ENCODE measurements at regions not wholly inside any gene's neighbourhood (a gene's known extent, or its start where the extent isn't known, plus 50 kb on each side); places are given as distances from the start of the nearest gene placed in this dataset.
A peak's percentile ranks its signal among the peaks of the same experiment; 100 is the strongest.

- Mint-ChIP-seq H3K27me3 (peaks cover 19% of the 10 kb centered on the region), H3K9me3 (no peaks in the 10 kb centered on the region), H3K27ac (no peak overlapping the region), H3K4me3 (peak overlapping the region; percentile 19), H3K4me1 (peaks cover 7% of the 10 kb centered on the region), H3K36me3 (no peaks in the 10 kb centered on the region)
- DNase-seq (ENCODE audit: low spot score in 2 of 2) (no peak), ATAC-seq (ENCODE audit: low read depth) (no peak)
These were observed 95.3 kb downstream of the SEC61G start for GRCh38 chr7:54663603-54664234.

DNA sequence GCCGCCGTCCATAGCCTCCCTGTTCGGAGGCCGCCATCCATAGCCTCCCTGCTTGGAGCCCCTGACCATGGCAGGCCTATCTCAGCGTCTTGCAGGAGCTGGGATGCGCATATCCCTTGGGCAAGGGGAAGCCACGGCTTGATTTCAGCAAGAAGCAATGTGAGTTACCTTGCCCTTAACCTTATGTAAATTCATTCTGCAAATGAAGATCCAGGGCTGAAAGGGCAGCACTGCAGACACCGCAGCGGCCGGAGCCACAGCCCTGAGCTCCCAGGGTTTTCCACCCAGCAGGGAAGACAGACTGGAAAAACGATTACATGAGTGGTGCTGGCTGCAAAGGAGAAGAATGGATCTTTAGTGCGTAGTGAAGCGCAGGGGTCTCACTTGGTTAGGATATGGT, 95.8 kb downstream of the SEC61G start:
- Mint-ChIP-seq H3K9me3 (no peaks in the 10 kb centered on the region), H3K4me1 (peaks cover 7% of the 10 kb centered on the region), H3K4me3 (no peak overlapping the region), H3K36me3 (no peaks in the 10 kb centered on the region), H3K27me3 (peaks cover 19% of the 10 kb centered on the region), H3K27ac (no peak overlapping the region)
- ATAC-seq (ENCODE audit: low read depth), result no peak
- no peak for DNase-seq (ENCODE audit: low spot score in 2 of 2)

DNA sequence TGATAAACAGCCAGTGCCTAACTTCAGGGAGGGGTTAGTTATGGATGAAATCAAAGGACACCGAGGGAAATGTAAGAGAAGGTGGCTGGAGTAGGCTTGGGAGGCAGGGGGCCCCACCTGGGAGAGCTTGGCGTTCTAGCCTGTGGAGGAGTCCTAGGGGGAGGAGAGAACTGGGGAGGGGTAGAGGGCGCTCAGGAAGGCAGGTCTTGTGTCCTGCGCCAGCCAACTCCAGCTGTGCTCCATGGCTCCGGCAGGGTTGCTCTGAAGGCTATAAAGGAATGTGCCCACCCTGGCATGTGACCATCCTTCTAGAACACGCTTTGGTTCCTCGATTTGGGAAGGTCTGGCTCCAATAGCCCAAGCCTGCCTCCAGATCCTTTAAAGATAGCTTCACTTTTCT, 96.3 kb downstream of the SEC61G start:
- DNase-seq (ENCODE audit: low spot score in 2 of 2), result no peak
- peaks cover 3% of the 10 kb centered on the region for H3K9me3 Mint-ChIP-seq
- no peak for ATAC-seq (ENCODE audit: low read depth)
- no peak overlapping the region for H3K27ac Mint-ChIP-seq
- no peaks in the 10 kb centered on the region for H3K36me3 Mint-ChIP-seq
- peaks cover 19% of the 10 kb centered on the region for H3K27me3 Mint-ChIP-seq
- H3K4me1 Mint-ChIP-seq, result peaks cover 7% of the 10 kb centered on the region
- H3K4me3 Mint-ChIP-seq, result no peak overlapping the region

DNA sequence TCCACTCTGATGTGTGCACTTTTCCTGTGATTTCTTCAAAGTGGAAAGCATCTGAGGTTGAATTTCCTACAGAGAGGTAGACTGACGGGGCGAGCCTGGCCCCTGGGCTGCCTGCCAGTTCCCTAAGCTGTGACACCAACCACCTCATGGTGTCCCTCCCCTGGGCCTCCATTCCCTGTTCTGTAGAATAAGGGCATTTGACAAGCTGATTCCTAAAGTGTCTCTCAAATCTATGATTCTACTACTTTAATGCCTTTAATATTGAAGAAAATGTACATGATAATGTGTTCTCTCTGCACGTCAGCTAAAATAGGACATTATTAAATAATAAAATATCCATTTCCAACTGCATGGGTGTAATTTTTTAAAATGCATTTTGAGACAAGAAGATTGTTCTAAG, 105.1 kb downstream of the SEC61G start:
- no peak for DNase-seq (ENCODE audit: low spot score in 2 of 2)
- H3K9me3 Mint-ChIP-seq, result peaks cover 5% of the 10 kb centered on the region
- no peaks in the 10 kb centered on the region for H3K27me3 Mint-ChIP-seq
- no peaks in the 10 kb centered on the region for H3K4me1 Mint-ChIP-seq
- ATAC-seq (ENCODE audit: low read depth), result no peak
- no peak overlapping the region for H3K4me3 Mint-ChIP-seq
- H3K36me3 Mint-ChIP-seq, result no peaks in the 10 kb centered on the region
- H3K27ac Mint-ChIP-seq, result no peak overlapping the region

DNA sequence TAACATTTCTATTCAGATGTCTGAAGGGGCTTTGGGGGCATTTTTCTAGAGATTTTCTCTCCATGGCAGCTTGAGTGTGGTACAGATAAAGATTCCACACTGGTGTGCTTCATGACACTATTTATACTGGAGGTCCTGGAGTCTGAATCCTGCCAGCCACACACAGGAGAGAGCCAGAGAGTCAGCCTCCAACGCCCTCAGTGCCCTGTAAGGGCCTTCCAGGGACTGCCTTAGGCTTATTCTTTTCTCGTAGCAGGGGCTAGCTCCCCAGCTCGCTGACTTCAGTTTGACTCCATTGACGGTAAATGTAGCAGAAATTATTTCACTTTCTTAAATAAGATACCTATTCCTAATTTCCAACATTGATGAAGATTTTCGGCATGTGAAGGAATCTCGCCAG, 100.9 kb downstream of the VSTM2A start:
- Mint-ChIP-seq H3K36me3 (no peaks in the 10 kb centered on the region), H3K27me3 (no peaks in the 10 kb centered on the region), H3K4me1 (no peaks in the 10 kb centered on the region), H3K9me3 (peaks cover 3% of the 10 kb centered on the region), H3K4me3 (no peak overlapping the region), H3K27ac (no peak overlapping the region)
- ATAC-seq (ENCODE audit: low read depth) (no peak), DNase-seq (ENCODE audit: low spot score in 2 of 2) (no peak)

DNA sequence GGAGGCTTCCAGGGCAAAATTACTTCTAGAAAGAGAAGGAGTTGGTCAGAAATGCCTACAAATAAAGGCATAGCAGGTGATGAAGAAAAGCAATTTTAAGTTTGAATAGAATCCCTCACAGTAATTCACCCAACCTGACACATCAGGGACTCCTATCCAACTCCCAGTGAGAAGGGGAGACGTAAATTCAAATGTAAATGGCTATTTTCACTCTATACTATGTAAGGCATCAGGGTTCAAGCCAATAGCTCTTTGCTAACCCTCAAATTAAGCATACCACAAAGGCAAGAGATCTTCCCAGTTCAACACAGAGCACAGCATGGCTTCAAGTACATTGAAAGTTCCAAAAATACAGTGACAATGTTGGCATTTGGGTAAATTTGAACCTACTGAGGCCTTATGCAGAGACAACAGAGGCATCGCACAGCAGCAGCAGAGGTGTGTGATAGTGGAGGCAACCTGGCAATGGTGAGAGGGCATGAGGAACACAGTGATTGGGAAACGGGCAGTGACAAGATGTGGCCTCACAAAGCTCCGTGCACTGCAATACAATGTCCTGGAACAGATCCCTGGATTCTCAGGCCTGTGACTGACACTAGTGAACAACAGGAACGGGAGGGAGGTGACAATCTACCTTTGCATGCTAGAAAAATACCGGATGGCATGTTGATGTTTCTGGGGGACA, 95.7 kb downstream of the VSTM2A start:
- no peak for ATAC-seq (ENCODE audit: low read depth)
- H3K27ac Mint-ChIP-seq, result no peak overlapping the region
- H3K9me3 Mint-ChIP-seq, result peaks cover 6% of the 10 kb centered on the region
- no peak overlapping the region for H3K4me3 Mint-ChIP-seq
- no peaks in the 10 kb centered on the region for H3K4me1 Mint-ChIP-seq
- H3K27me3 Mint-ChIP-seq, result no peaks in the 10 kb centered on the region
- no peak for DNase-seq (ENCODE audit: low spot score in 2 of 2)
- no peaks in the 10 kb centered on the region for H3K36me3 Mint-ChIP-seq

GRCh38 chr7:54632696-54633095, 90.5 kb downstream of the VSTM2A start:
- Mint-ChIP-seq H3K27me3 (no peaks in the 10 kb centered on the region), H3K4me1 (no peaks in the 10 kb centered on the region), H3K27ac (no peak overlapping the region), H3K4me3 (no peak overlapping the region), H3K36me3 (no peaks in the 10 kb centered on the region), H3K9me3 (peaks cover 10% of the 10 kb centered on the region)
- ATAC-seq (ENCODE audit: low read depth), result no peak
- DNase-seq (ENCODE audit: low spot score in 2 of 2), result no peak

DNA sequence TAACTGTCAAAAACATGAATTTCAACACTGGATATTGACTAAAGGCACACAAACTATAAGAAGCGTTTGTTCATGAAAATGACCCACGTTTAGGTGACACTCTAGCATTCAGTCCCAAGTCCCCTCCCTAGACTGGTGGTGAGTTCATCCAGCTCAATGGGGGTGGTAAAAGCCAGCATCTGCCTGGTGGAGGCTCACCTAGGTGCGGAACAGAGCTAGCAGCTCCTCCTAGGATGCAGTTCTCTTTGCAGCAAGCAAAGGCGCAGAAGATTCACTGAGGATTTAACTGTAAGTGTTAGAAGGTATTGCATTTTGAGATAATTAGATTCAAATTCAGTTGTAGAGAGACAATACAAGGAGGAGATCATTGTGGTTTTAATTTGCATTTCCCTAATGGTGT, 87.6 kb downstream of the VSTM2A start:
- DNase-seq (ENCODE audit: low spot score in 2 of 2), result no peak
- no peaks in the 10 kb centered on the region for H3K4me1 Mint-ChIP-seq
- H3K27ac Mint-ChIP-seq, result no peak overlapping the region
- no peak for ATAC-seq (ENCODE audit: low read depth)
- no peaks in the 10 kb centered on the region for H3K27me3 Mint-ChIP-seq
- H3K36me3 Mint-ChIP-seq, result no peaks in the 10 kb centered on the region
- H3K4me3 Mint-ChIP-seq, result no peak overlapping the region
- peaks cover 7% of the 10 kb centered on the region for H3K9me3 Mint-ChIP-seq

GRCh38 chr7:54622696-54623309, 80.6 kb downstream of the VSTM2A start:
- ATAC-seq (ENCODE audit: low read depth), result no peak
- H3K27ac Mint-ChIP-seq, result no peak overlapping the region
- no peak for DNase-seq (ENCODE audit: low spot score in 2 of 2)
- H3K4me1 Mint-ChIP-seq, result no peaks in the 10 kb centered on the region
- peaks cover 3% of the 10 kb centered on the region for H3K9me3 Mint-ChIP-seq
- H3K27me3 Mint-ChIP-seq, result no peaks in the 10 kb centered on the region
- no peak overlapping the region for H3K4me3 Mint-ChIP-seq
- no peaks in the 10 kb centered on the region for H3K36me3 Mint-ChIP-seq
